GM13977 (cell line): ENCODE measurements at regions not wholly inside any gene's neighbourhood (a gene's known extent, or its start where the extent isn't known, plus 50 kb on each side); places are given as distances from the start of the nearest gene placed in this dataset.

Source experiments
- DNase-seq: peaks from one replicate; pipeline ENCODE4 v3.0.0; 2012; ENCODE audit warnings: low spot score
- CTCF ChIP-seq: IDR thresholded peaks from 2 replicates; pipeline ENCODE4 v1.5.1; 2012; ENCODE audit warnings: mild to moderate bottlenecking, control low read depth; ENCODE audit not compliant: insufficient read depth; ENCODE audit errors: extremely low read depth, missing control alignments
- in situ Hi-C: fragments of 300-500 bp; cut with MboI; formaldehyde crosslinking; loops from one replicate; pipeline ENCODE4 v1.12.0; 2022; ENCODE audit warnings: low sequenced_read_pairs, low pct_unique_long_range_greater_than_20kb, mixed read lengths, inconsistent platforms; ENCODE audit not compliant: unreplicated experiment

DNA sequence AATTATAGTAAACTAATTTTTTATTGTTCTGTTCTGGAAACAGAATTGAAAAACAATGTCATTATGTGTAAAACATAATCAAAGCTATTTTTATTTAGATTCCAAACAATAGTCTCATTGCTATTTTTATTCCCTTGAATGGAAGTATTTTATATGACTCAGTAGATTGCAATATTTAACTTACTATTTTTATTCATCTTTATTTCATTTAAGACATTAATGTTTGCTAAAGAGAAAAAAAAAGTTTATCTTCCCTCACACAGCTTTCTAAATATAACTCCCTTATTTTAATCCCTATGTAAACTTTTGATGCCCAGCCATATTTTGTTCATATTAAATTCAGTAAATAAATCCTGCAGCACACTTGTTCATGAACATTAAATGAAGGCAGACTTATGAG is 622.4 kb downstream of the SLC6A15 start:
- in situ Hi-C loops, result no loop called here
- no peak for TF ChIP-seq CTCF
- no peak for DNase-seq

GRCh38 chr12:84277986-84278385 is 634.6 kb downstream of the SLC6A15 start:
- no peak for TF ChIP-seq CTCF
- DNase-seq, result no peak
- in situ Hi-C loops, result no loop called here

- no peak for TF ChIP-seq CTCF
- in situ Hi-C loops, result no loop called here
- DNase-seq, result no peak
Observed at GRCh38 chr12:84276215-84276614, 636.4 kb downstream of the SLC6A15 start.

DNA sequence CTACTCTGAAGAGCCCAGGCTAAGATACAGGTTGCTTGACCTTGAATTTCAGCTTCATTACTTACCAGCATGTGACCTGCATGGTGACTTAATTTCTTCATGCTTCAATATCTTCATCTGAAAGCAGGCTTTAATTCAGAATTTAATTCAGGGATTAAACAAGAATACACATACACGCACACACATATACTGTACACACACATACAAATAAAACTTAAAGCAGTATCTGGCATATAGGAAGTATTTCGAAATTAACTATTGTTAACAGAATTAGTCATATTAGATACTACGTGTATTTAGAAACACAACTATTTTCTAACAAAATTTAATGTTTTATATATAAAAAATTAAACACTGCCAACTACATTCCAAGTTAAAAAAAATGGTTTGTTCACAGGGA is 640.3 kb downstream of the SLC6A15 start:
- in situ Hi-C loops, result no loop called here
- no peak for DNase-seq
- no peak for TF ChIP-seq CTCF

- TF ChIP-seq CTCF, result no peak
- DNase-seq, result no peak
- in situ Hi-C loops, result no loop called here
Observed at GRCh38 chr12:84270470-84271140, 642.0 kb downstream of the SLC6A15 start.

GRCh38 chr12:84247931-84248330 is 664.7 kb downstream of the SLC6A15 start:
- no peak for TF ChIP-seq CTCF
- in situ Hi-C loops, result no loop called here
- no peak for DNase-seq

DNA sequence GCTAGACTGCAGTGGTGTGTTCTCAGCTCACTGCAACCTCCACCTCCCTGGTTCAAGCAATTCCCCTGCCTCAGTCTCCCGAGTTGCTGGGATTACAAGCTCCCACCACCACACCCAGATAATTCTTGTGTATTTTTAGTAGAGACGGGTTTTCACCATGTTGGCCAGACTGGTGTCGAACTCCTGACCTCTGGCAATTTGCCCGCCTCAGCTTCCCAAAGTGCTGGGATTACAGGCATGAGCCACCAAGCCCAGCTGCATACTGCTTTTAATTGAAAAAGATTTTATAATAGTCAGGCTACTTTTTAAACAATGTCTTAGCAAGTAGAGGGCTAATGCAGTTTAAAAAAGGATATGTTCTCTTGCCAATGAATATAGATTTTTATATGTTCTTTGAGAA is 668.9 kb downstream of the SLC6A15 start:
- no peak for DNase-seq
- in situ Hi-C loops, result no loop called here
- TF ChIP-seq CTCF, result no peak
